MM.1S (cell line): ENCODE measurements at regions not wholly inside any gene's neighbourhood (a gene's known extent, or its start where the extent isn't known, plus 50 kb on each side); places are given as distances from the start of the nearest gene placed in this dataset.

Experiments
- DNase-seq: peaks from one replicate; pipeline ENCODE4 v3.0.0-alpha.2; 2015
- H2AFZ ChIP-seq: fragments of 300-600 bp; sonication (generic); 2 replicates; pipeline ENCODE4 v1.6.0; 2016; ENCODE audit warnings: antibody characterized with exemption, low read length
- H3F3A ChIP-seq: fragments of 300-600 bp; sonication (generic); 2 replicates; pipeline ENCODE4 v1.6.1; 2016; ENCODE audit warnings: mild to moderate bottlenecking, antibody characterized with exemption, low read length, moderate library complexity, mixed read lengths; ENCODE audit not compliant: insufficient read depth
- H3K27ac ChIP-seq: fragments of 300-600 bp; sonication (generic); 2 replicates; pipeline ENCODE4 v1.5.1; 2016; ENCODE audit warnings: mild to moderate bottlenecking, low read length
- H3K27me3 ChIP-seq: fragments of 300-600 bp; sonication (generic); replicated peaks from 2 replicates; pipeline ENCODE4 v1.6.0; 2016; ENCODE audit warnings: low read length; ENCODE audit not compliant: insufficient read depth
- H3K36me3 ChIP-seq: fragments of 300-600 bp; sonication (generic); replicated peaks from 2 replicates; pipeline ENCODE4 v1.6.1; 2016; ENCODE audit warnings: mild to moderate bottlenecking, low read length, mixed read lengths; ENCODE audit not compliant: insufficient read depth
- H3K4me1 ChIP-seq: fragments of 300-600 bp; sonication (generic); 2 replicates; pipeline ENCODE4 v1.6.1; 2016; ENCODE audit warnings: low read length, mixed read lengths
- H3K4me2 ChIP-seq: fragments of 300-600 bp; sonication (generic); 2 replicates; pipeline ENCODE4 v1.6.0; 2016; ENCODE audit warnings: low read depth, low read length
- H3K4me3 ChIP-seq: fragments of 300-600 bp; sonication (generic); 2 replicates; pipeline ENCODE4 v1.5.1; 2016; ENCODE audit warnings: low read length, mixed read lengths
- H3K79me2 ChIP-seq: fragments of 300-600 bp; sonication (generic); 2 replicates; pipeline ENCODE4 v1.6.1; 2016; ENCODE audit warnings: mixed run types, low read length, mixed read lengths
- H3K9ac ChIP-seq: fragments of 300-600 bp; sonication (generic); 2 replicates; pipeline ENCODE4 v1.6.1; 2016; ENCODE audit warnings: low read length, mixed read lengths
- H3K9me2 ChIP-seq: fragments of 300-600 bp; sonication (generic); replicated peaks from 2 replicates; pipeline ENCODE4 v1.6.1; 2016; ENCODE audit warnings: mild to moderate bottlenecking, low read length, mixed read lengths; ENCODE audit not compliant: insufficient read depth
- H3K9me3 ChIP-seq: fragments of 300-600 bp; sonication (generic); replicated peaks from 2 replicates; pipeline ENCODE4 v1.6.1; 2016; ENCODE audit warnings: mild to moderate bottlenecking, low read length, mixed read lengths; ENCODE audit not compliant: insufficient read depth
- H4K20me1 ChIP-seq: fragments of 300-600 bp; sonication (generic); 2 replicates; pipeline ENCODE4 v1.6.1; 2016; ENCODE audit warnings: mild to moderate bottlenecking, low read length, moderate library complexity, mixed read lengths; ENCODE audit not compliant: insufficient read depth
- CTCF ChIP-seq: fragments of 300-600 bp; sonication (generic); IDR thresholded peaks from 2 replicates; pipeline ENCODE4 v1.5.1; 2016; ENCODE audit warnings: antibody characterized with exemption, low read length, mixed read lengths
- EZH2 ChIP-seq: fragments of 300-600 bp; sonication (generic); optimal IDR thresholded peaks from 2 replicates; pipeline ENCODE3; 2017; ENCODE audit warnings: low read depth, mild to moderate bottlenecking, antibody characterized with exemption, low read length, mixed read lengths
- EZH2phosphoT487 ChIP-seq: fragments of 300-600 bp; sonication (generic); IDR thresholded peaks from 2 replicates; pipeline ENCODE4 v1.6.1; 2018; ENCODE audit warnings: antibody characterized with exemption, low read length

DNA sequence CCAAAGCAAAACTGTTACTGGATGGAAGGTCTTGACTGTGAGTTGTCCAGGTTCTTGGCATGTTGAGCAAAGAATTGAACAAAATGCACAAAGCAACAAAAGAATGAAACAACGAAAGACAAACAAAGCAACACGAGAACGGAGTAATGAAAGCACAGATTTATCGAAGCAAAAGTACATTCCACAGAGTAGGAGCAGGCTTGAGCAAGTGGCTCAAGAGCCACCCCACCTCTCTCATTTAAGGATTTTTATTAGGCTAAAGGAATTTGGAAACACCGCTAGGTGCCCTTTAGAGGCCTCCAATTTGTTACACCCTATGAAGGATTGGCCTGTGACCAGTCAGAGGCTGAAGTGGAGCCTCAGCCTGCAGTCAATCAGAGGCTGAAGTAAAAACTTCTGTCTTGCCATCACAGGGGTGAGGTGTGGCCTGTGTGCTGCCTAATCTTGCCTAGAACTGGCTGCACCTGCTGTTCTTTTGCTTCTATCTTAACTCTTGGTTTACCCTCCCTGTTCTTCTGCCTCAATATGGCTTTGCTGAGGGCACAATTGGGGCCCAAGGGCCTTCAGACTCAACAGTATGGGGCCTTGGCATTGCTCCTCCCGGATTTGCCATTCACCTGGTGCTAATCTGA lies 59.4 kb upstream of the FTH1 start:
- no peak overlapping the region for H3K4me2 ChIP-seq
- no peaks in the 10 kb centered on the region for H3K4me1 ChIP-seq

GRCh38 chr11:62025487-62026105 lies 58.2 kb upstream of the FTH1 start:
- H3K27ac ChIP-seq = peak overlapping the region; percentile 18; the same call in 1 of the 2 replicates
- H4K20me1 ChIP-seq = no peaks in the 10 kb centered on the region
- H3K9ac ChIP-seq = peak overlapping the region; percentile 9; the same call in 1 of the 2 replicates
- peak; percentile 11 for DNase-seq
- H3K4me2 ChIP-seq = peak overlapping the region; percentile 19; the same call in 1 of the 2 replicates
- no peaks in the 10 kb centered on the region for H3K4me1 ChIP-seq
- 0 out of 2 replicates have a peak, but pooled peaks cover 8% of the 10 kb centered on the region for H3K27me3 ChIP-seq
- TF ChIP-seq EZH2phosphoT487 (no peak), CTCF (no peak), EZH2 (no peak)
- H3K9me3 ChIP-seq = no peaks in the 10 kb centered on the region
- H2AFZ ChIP-seq = peak overlapping the region; percentile 53; the same call in 1 of the 2 replicates
- H3K9me2 ChIP-seq = no peaks in the 10 kb centered on the region
- H3K4me3 ChIP-seq = peak overlapping the region; percentile 15; the same call in 1 of the 2 replicates
- no peaks in the 10 kb centered on the region for H3F3A ChIP-seq
- no peaks in the 10 kb centered on the region for H3K79me2 ChIP-seq
- no peaks in the 10 kb centered on the region for H3K36me3 ChIP-seq

More for the DNA sequence above, 59.4 kb upstream of the FTH1 start:
- no peaks in the 10 kb centered on the region for H3K9me2 ChIP-seq
- no peaks in the 10 kb centered on the region for H3K36me3 ChIP-seq
- DNase-seq = no peak
- H3F3A ChIP-seq = no peaks in the 10 kb centered on the region
- no peaks in the 10 kb centered on the region for H4K20me1 ChIP-seq
- peaks cover 15% of the 10 kb centered on the region; the same call in 1 of the 2 replicates for H3K27me3 ChIP-seq
- H3K9ac ChIP-seq = no peak overlapping the region
- H3K27ac ChIP-seq = no peak overlapping the region
- no peaks in the 10 kb centered on the region for H3K9me3 ChIP-seq
- no peak overlapping the region for H2AFZ ChIP-seq
- H3K79me2 ChIP-seq = no peaks in the 10 kb centered on the region
- no peak overlapping the region for H3K4me3 ChIP-seq
- TF ChIP-seq EZH2 = no peak
- no peak for TF ChIP-seq EZH2phosphoT487
- no peak for TF ChIP-seq CTCF

- TF ChIP-seq CTCF (no peak), EZH2phosphoT487 (no peak), EZH2 (no peak)
- 0 out of 2 replicates have a peak overlapping the region, but pooled peaks have one; percentile 53 for H2AFZ ChIP-seq
- H3K36me3 ChIP-seq = no peaks in the 10 kb centered on the region
- H3F3A ChIP-seq = no peaks in the 10 kb centered on the region
- H3K4me2 ChIP-seq = peak overlapping the region; percentile 19; the same call in 1 of the 2 replicates
- H3K27me3 ChIP-seq = 0 out of 2 replicates have a peak, but pooled peaks cover 8% of the 10 kb centered on the region
- no peaks in the 10 kb centered on the region for H4K20me1 ChIP-seq
- H3K9me2 ChIP-seq = no peaks in the 10 kb centered on the region
- peak overlapping the region; percentile 18; the same call in 1 of the 2 replicates for H3K27ac ChIP-seq
- H3K9ac ChIP-seq = peak overlapping the region; percentile 9; the same call in 1 of the 2 replicates
- no peaks in the 10 kb centered on the region for H3K79me2 ChIP-seq
- no peaks in the 10 kb centered on the region for H3K4me1 ChIP-seq
- no peak overlapping the region for H3K4me3 ChIP-seq
- no peak for DNase-seq
- no peaks in the 10 kb centered on the region for H3K9me3 ChIP-seq
Observed at GRCh38 chr11:62024936-62025486, 57.6 kb upstream of the FTH1 start.
